Transverse colon (tissue), 3 donors: ENCODE measurements at regions not wholly inside any gene's neighbourhood (a gene's known extent, or its start where the extent isn't known, plus 50 kb on each side); places are given as distances from the start of the nearest gene placed in this dataset.
"Not testable (repeated sequence)": the region's sequence is repeated elsewhere in the genome, so short reads cannot be mapped to it uniquely, and the experiment has no call there.

Experiments
- POLR2A ChIP-seq: fragments of 450-650 bp; IDR thresholded peaks from one replicate; pipeline ENCODE4 v1.6.1; 2016; ENCODE audit warnings: antibody characterized with exemption, mild to moderate bottlenecking, moderate library complexity
- TF ChIP-seq, protein P1 (sequence below), 5 experiments: fragments of 200-600 bp in 3 of 5; fragments of 450-650 bp in 2 of 5; sonication (generic) in 3 of 5; IDR thresholded peaks; 1 replicate in 2 of 5; 2 replicates in 3 of 5; pipeline ENCODE4 v1.5.1; 2016 to 2017; ENCODE audit warnings: antibody characterized with exemption in 5 of 5, inconsistent platforms in 3 of 5, mild to moderate bottlenecking in 2 of 5, moderate library complexity in 1 of 5

GRCh38 chr2:22103617-22104016 lies 979.8 kb downstream of the TDRD15 start:
- TF ChIP-seq, protein P1, sequence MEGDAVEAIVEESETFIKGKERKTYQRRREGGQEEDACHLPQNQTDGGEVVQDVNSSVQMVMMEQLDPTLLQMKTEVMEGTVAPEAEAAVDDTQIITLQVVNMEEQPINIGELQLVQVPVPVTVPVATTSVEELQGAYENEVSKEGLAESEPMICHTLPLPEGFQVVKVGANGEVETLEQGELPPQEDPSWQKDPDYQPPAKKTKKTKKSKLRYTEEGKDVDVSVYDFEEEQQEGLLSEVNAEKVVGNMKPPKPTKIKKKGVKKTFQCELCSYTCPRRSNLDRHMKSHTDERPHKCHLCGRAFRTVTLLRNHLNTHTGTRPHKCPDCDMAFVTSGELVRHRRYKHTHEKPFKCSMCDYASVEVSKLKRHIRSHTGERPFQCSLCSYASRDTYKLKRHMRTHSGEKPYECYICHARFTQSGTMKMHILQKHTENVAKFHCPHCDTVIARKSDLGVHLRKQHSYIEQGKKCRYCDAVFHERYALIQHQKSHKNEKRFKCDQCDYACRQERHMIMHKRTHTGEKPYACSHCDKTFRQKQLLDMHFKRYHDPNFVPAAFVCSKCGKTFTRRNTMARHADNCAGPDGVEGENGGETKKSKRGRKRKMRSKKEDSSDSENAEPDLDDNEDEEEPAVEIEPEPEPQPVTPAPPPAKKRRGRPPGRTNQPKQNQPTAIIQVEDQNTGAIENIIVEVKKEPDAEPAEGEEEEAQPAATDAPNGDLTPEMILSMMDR (IDR thresholded peaks at IDR 0.05) = not testable (repeated sequence)
- TF ChIP-seq POLR2A = not testable (repeated sequence)
